GM10266 (cell line): ENCODE measurements at regions not wholly inside any gene's neighbourhood (a gene's known extent, or its start where the extent isn't known, plus 50 kb on each side); places are given as distances from the start of the nearest gene placed in this dataset.
"Not testable (repeated sequence)": the region's sequence is repeated elsewhere in the genome, so short reads cannot be mapped to it uniquely, and the experiment has no call there.

Experiments used
- DNase-seq: peaks from one replicate; pipeline ENCODE4 v3.0.0; 2012; ENCODE audit errors: extremely low spot score
- TF ChIP-seq, protein P1 (sequence below): IDR thresholded peaks from 2 replicates; pipeline ENCODE4 v1.5.1; 2012; ENCODE audit warnings: mild to moderate bottlenecking, low read depth; ENCODE audit not compliant: control insufficient read depth, insufficient read depth; ENCODE audit errors: missing control alignments

DNA sequence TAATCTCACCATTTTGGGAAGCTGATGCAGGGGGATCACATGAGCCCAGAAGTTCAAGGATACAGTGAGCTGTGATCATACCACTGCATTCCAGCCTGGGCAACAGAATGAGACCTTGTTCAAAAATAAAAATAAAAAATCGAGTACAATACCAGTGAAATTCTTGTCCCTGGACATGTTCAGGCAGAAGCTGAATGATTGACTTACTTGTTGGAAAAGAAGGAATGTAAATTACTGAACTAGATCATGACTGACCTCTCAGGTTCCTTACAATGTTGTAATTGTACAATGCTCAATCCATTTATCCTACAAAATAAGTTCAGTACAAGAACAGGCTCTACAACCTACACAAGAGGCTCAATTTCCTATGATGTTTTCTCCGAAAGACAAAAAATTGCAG lies 1010.4 kb downstream of the TLE1 start:
- DNase-seq: no peak
- TF ChIP-seq, protein P1, sequence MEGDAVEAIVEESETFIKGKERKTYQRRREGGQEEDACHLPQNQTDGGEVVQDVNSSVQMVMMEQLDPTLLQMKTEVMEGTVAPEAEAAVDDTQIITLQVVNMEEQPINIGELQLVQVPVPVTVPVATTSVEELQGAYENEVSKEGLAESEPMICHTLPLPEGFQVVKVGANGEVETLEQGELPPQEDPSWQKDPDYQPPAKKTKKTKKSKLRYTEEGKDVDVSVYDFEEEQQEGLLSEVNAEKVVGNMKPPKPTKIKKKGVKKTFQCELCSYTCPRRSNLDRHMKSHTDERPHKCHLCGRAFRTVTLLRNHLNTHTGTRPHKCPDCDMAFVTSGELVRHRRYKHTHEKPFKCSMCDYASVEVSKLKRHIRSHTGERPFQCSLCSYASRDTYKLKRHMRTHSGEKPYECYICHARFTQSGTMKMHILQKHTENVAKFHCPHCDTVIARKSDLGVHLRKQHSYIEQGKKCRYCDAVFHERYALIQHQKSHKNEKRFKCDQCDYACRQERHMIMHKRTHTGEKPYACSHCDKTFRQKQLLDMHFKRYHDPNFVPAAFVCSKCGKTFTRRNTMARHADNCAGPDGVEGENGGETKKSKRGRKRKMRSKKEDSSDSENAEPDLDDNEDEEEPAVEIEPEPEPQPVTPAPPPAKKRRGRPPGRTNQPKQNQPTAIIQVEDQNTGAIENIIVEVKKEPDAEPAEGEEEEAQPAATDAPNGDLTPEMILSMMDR: no peak

DNA sequence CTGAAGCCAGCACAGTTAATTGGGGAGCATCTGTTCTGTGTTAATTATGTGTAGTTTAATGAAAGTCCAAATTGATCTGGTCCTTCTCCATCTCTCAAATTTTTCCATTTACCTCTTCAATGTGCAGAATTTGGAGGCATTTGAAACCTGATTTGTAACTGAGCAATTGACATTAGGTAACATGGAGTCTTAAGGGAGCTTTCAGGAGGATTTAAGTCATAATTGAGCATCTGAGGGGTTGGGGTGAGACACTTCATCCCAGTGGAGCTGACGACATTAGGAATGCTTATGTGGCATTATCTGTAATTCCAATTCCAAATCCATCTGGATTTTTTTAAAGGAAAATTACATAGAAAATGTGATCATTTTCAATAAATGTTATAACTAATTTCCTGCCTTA lies 1015.9 kb downstream of the TLE1 start:
- DNase-seq: no peak
- TF ChIP-seq, protein P1: no peak

DNA sequence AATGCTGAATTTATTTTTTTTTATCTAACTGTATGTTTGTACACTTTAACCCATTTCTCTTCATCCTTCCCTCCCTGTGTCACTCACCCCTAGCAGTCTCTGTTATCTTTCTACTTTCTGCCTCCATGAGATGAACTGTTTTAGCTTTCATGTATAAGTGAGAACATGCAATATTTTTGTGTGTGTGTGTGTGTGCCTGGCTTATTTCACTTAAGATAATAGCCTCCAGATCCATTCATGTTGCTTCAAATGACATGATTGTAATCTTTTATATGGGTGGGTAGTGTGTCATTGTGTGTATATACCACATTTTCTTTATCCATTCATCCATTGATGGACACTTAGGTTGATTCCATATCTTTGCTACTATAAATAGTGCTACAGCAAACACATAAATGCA lies 1023.9 kb downstream of the TLE1 start:
- DNase-seq: no peak
- TF ChIP-seq, protein P1: no peak

DNA sequence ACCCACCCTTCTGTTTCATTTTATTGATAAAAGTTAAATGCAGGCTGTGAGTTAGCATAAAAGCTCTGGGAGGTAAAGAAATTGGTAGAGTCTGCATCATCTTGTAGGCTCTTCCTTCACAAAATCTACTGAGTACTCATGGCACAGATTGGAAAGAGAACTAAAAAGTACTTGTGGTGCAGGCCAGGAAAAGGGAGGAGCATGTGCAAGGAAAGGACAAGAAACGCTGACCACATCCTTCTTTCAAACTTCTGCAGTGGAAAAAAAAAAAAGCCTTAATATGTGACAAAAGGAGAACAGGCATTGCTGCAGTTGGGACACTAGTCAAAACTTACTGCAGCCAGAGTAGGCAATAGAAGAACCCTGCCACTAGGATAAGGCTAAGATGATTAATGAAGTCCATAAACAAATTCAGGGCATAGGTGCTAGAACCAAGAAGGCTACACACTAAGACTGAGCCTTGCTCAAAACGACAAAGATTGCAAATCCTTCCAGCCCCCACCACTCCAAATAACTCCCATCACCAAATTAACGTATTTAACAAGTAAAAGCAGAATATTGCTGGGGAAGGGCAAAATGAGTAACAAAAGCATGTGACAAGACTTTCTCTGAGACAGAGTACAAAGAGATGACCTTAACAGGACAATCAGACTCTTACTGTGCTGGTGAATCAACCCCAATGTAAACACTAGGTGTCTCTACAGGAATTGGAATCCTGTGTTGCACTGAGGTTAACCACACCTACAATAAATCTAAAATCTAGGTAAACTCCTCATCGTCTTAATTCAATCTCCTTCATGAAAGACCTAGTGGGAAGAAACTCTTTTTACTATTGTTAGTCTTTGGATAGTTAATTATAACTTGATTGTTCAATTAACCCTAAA lies 1024.8 kb downstream of the TLE1 start:
- TF ChIP-seq, protein P1: no peak
- no peak for DNase-seq

DNA sequence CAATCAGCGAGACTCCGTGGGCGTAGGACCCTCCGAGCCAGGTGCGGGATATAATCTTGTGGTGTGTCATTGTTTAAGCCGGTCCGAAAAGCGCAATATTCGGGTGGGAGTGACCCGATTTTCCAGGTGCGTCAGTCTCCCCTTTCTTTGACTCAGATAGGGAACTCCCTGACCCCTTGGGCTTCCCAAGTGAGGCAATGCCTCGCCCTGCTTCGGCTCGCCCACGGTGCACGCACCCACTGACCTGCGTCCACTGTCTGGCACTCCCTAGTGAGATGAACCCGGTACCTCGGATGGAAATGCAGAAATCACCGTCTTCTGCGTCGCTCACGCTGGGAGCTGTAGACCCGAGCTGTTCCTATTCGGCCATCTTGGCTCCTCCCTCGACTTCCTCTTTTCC lies 1029.6 kb downstream of the TLE1 start:
- not testable (repeated sequence) for DNase-seq

DNA sequence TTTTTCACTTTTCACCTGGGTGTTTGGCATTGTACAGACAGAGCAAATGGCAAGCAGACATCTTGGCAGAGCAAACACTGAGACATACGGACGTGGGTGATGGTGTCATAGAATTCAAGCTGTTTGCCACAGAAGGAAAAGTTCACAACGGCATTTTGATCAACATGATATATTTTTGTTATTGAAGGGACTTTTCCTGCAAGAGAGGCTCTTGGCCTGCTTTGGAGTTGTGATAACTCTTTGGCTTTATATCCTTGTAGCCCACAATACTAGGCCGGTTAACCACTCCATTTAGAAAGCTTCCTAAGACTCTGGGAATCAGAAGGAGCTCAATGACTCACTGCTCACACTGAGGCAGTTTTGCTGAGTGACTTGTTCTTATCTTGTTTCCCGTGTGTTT lies 1038.3 kb downstream of the TLE1 start:
- TF ChIP-seq, protein P1: no peak
- no peak for DNase-seq

DNA sequence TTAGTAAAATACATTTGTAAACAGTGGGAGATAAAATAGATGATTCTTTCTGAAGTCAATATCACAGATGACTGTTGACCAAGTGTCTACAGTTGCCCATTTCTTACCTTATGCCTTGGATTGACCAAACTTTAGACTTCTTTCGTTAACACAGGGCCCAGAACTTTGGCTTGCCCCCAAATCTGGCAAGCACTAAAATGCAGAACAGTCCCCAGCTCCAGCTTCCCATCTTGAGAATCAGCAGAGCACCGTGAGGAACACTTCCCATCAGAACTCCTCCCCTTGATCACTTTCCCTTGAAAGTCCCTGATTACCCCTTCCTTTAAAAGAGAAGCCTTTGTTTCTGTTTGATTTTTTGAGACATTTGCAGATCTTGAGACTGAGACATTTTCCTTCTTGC lies 1039.9 kb downstream of the TLE1 start:
- TF ChIP-seq, protein P1: no peak
- no peak for DNase-seq

DNA sequence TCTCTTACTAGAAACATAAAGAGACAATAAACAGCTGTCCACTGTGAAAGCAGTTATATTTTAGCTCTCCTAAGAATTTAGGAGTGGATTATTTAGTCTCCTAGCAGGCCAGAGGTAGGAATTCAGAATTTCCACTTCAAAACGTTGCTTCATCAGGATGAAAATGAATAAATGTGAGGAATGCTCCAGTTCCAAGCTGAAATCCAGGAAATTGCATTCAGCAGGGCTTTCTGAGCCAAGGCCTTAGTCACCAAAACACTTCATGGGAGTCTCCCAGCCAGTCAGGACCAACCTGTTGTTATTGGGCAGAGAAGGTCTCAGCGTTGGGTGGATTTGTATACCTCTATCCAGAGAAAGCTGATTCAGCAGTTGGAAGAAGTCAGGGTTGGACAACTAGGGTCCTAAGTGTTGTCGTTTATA lies 1040.3 kb downstream of the TLE1 start:
- DNase-seq: no peak
- TF ChIP-seq, protein P1: no peak
